Endodermal cell (in vitro differentiated cells): ENCODE measurements at regions not wholly inside any gene's neighbourhood (a gene's known extent, or its start where the extent isn't known, plus 50 kb on each side); places are given as distances from the start of the nearest gene placed in this dataset.

Experiments used
- DNase-seq: peaks from one replicate; pipeline ENCODE4 v3.0.0-alpha.2; 2017
- H3K27ac ChIP-seq: 2 replicates; pipeline ENCODE4 v1.5.1; 2013; ENCODE audit warnings: mild to moderate bottlenecking, low read depth, low read length, moderate library complexity
- H3K27me3 ChIP-seq: 2 replicates; pipeline ENCODE4 v1.6.1; 2013; ENCODE audit warnings: mild to moderate bottlenecking, low read length, moderate library complexity; ENCODE audit not compliant: insufficient read depth, control insufficient read depth, poor library complexity, severe bottlenecking
- H3K36me3 ChIP-seq: 2 replicates; pipeline ENCODE4 v1.7.0; 2013; ENCODE audit warnings: mild to moderate bottlenecking, low read length, moderate library complexity; ENCODE audit not compliant: control insufficient read depth, insufficient read depth
- H3K4me1 ChIP-seq: one replicate; pipeline ENCODE4 v1.7.0; 2013; ENCODE audit warnings: low read length; ENCODE audit not compliant: control insufficient read depth, insufficient read depth
- H3K4me3 ChIP-seq: 2 replicates; pipeline ENCODE4 v1.5.1; 2013; ENCODE audit warnings: mild to moderate bottlenecking, low read length, moderate library complexity
- H3K9ac ChIP-seq: 2 replicates; pipeline ENCODE4 v1.6.1; 2013; ENCODE audit warnings: mild to moderate bottlenecking, low read length, moderate library complexity; ENCODE audit not compliant: poor library complexity, severe bottlenecking; ENCODE audit errors: extremely low read depth
- H3K9me3 ChIP-seq: 2 replicates; pipeline ENCODE4 v1.6.1; 2013; ENCODE audit warnings: mild to moderate bottlenecking, low read length, moderate library complexity; ENCODE audit not compliant: control insufficient read depth
- H3K27ac Mint-ChIP-seq: 2 replicates; pipeline ENCODE4 v1.8.0; 2020; ENCODE audit warnings: mixed read lengths
- H3K27me3 Mint-ChIP-seq: 2 replicates; pipeline ENCODE4 v1.8.0; 2021; ENCODE audit warnings: mild to moderate bottlenecking, mixed read lengths; ENCODE audit not compliant: insufficient read depth
- H3K36me3 Mint-ChIP-seq: 2 replicates; pipeline ENCODE4 v1.8.0; 2020; ENCODE audit warnings: low read depth, mixed read lengths
- H3K4me1 Mint-ChIP-seq: 2 replicates; pipeline ENCODE4 v1.8.0; 2020; ENCODE audit warnings: mixed read lengths
- H3K4me3 Mint-ChIP-seq: 2 replicates; pipeline ENCODE4 v1.8.0; 2020; ENCODE audit warnings: mild to moderate bottlenecking, moderate library complexity, mixed read lengths
- H3K9me3 Mint-ChIP-seq: 2 replicates; pipeline ENCODE4 v1.8.0; 2020; ENCODE audit warnings: mild to moderate bottlenecking, mixed read lengths
- WGBS, 2 experiments: methylation state at CpG; one replicate each; pipeline versions ENCODE4 v1.1.5 to v1.1.7; 2013; ENCODE audit warnings: missing lambda C conversion rate in 2 of 2, mixed read lengths in 1 of 2; ENCODE audit not compliant: insufficient coverage in 1 of 2, insufficient read length in 1 of 2; 5-methylcytosine and 5-hydroxymethylcytosine counted together
- TF ChIP-seq, protein P1 (sequence below): fragments of 200-600 bp; sonication (generic); conservative IDR thresholded peaks from 2 replicates; pipeline ENCODE4 v1.5.0; 2021; ENCODE audit warnings: antibody characterized with exemption, mild to moderate bottlenecking

DNA sequence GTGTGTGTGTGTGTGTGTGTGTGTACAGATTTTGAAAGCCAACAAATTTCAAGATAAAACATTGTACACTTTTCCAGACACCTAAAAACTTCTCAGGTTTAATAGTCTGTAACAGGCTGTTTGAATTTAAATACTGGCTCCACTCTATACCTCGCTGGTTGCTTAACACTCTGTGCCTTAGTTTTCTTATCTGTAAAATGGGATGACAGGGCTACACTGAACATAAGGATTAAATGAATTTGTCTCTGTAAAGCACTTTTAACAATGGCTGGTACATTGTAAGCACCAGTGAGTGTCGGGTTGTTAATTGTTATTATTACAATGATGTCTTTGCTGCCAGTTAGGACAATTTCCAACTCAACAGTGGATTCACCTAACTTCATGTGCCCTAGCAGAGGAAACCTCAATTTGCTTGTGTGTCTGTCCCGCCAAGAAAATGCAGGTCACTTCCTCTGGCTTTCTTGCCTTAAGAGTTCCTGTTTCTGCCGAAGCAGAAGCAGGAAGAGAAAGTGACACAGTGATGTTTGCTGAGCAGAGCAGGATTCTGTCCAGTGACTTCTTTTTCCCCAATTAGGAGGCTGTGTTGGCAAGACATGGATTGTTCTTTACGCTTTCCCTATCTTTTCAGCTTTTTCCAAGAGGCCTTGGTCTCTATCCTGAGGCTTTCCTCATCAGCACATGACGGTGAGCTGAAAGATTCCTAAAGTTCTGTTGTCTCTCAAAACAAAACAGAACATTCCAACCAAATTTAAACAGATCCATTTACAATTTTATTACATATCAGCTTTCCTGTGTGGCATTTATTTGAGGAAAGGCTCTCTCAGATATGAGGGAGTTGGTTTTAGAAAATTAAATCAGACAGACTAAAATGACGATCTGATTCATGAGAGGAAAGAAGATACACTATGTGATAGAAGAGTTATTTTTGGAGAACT, 154.1 kb upstream of the ATP2B1 start:
- WGBS, 2 experiments, result 86% methylated on average over 6 to 7 of the region's 7 CpGs
- Mint-ChIP-seq H3K9me3 (no peaks in the 10 kb centered on the region), H3K36me3 (no peaks in the 10 kb centered on the region), H3K27ac (no peak overlapping the region), H3K27me3 (peaks cover 5% of the 10 kb centered on the region), H3K4me3 (no peak overlapping the region), H3K4me1 (peaks cover 17% of the 10 kb centered on the region)
- DNase-seq, result no peak
- H3K9ac ChIP-seq, result no peak overlapping the region
- no peak overlapping the region for H3K4me3 ChIP-seq
- H3K9me3 ChIP-seq, result peaks cover 6% of the 10 kb centered on the region
- no peaks in the 10 kb centered on the region for H3K36me3 ChIP-seq
- TF ChIP-seq, protein P1, sequence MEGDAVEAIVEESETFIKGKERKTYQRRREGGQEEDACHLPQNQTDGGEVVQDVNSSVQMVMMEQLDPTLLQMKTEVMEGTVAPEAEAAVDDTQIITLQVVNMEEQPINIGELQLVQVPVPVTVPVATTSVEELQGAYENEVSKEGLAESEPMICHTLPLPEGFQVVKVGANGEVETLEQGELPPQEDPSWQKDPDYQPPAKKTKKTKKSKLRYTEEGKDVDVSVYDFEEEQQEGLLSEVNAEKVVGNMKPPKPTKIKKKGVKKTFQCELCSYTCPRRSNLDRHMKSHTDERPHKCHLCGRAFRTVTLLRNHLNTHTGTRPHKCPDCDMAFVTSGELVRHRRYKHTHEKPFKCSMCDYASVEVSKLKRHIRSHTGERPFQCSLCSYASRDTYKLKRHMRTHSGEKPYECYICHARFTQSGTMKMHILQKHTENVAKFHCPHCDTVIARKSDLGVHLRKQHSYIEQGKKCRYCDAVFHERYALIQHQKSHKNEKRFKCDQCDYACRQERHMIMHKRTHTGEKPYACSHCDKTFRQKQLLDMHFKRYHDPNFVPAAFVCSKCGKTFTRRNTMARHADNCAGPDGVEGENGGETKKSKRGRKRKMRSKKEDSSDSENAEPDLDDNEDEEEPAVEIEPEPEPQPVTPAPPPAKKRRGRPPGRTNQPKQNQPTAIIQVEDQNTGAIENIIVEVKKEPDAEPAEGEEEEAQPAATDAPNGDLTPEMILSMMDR, result no peak
- H3K27ac ChIP-seq, result no peak overlapping the region
- no peaks in the 10 kb centered on the region for H3K27me3 ChIP-seq
- peaks cover 3% of the 10 kb centered on the region for H3K4me1 ChIP-seq

DNA sequence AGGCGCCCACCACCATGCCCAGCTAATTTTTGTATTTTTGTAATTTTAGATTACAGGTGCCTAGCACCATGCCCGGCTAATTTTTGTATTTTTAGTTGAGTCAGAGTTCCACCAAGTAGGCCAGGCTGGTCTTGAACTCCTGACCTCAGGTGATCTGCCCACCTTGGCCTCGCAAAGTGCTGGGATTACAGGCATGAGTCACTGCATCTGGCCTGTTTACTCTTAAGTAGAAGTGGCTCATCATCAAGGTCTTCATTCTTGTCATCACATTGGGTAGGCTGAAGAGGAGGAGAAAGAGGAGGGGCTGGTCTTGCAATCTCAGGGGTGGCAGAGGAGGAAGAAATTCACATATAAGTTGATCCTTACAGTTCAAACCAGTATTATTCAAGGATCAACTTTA, 152.4 kb upstream of the ATP2B1 start:
- peaks cover 21% of the 10 kb centered on the region for H3K4me1 Mint-ChIP-seq
- no peaks in the 10 kb centered on the region for H3K27me3 ChIP-seq
- TF ChIP-seq, protein P1, result no peak

DNA sequence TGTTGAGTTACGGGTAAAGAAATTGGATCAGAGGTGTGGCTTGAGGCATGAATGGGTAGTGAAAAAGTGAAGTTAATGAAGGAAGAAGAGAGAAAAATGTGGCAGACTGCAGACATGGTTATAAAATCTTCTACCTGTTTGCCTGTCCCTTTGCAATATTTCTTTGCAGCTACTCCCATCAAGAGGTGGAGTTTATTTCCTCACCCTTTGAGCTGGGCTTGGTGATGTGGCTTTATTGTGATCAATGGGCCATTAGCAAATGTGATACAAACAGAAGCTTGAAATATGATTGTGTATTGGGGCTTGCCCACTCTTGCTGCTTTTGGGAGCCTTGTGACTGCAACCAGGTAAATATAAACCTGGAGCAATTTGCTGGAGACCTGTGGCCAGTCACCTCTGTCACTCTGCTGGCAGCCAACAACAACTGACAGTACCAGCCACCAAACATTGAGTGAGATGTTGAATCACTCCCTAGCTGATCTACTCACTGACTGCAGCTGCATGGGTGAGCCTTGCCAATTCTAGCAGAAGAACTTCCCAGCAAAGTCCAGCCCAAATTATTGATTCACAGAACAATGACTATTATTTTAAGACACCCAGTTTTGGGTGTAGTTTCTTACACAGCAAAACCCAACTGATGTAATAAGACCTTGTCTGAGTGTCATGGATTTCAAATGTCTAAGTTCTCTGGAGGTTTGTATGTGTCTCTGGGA, 151.0 kb upstream of the ATP2B1 start:
- 0% methylated on average over 1 of the region's 1 CpG for WGBS, 2 experiments
- Mint-ChIP-seq H3K4me3 (no peak overlapping the region), H3K27ac (no peak overlapping the region), H3K36me3 (no peaks in the 10 kb centered on the region), H3K4me1 (peaks cover 21% of the 10 kb centered on the region), H3K9me3 (no peaks in the 10 kb centered on the region), H3K27me3 (no peaks in the 10 kb centered on the region)
- Histone ChIP-seq H3K9ac (no peak overlapping the region), H3K4me3 (no peak overlapping the region), H3K27ac (no peak overlapping the region), H3K4me1 (peaks cover 3% of the 10 kb centered on the region), H3K9me3 (no peaks in the 10 kb centered on the region), H3K27me3 (no peaks in the 10 kb centered on the region), H3K36me3 (no peaks in the 10 kb centered on the region)
- TF ChIP-seq, protein P1, result no peak
- no peak for DNase-seq

More for the DNA sequence above, 152.4 kb upstream of the ATP2B1 start:
- Histone ChIP-seq H3K27ac (no peak overlapping the region), H3K9ac (no peak overlapping the region), H3K36me3 (no peaks in the 10 kb centered on the region), H3K4me3 (no peak overlapping the region), H3K4me1 (peaks cover 3% of the 10 kb centered on the region), H3K9me3 (peaks cover 6% of the 10 kb centered on the region)
- Mint-ChIP-seq H3K36me3 (no peaks in the 10 kb centered on the region), H3K27ac (no peak overlapping the region), H3K4me3 (no peak overlapping the region), H3K9me3 (no peaks in the 10 kb centered on the region), H3K27me3 (peaks cover 5% of the 10 kb centered on the region)
- WGBS, 2 experiments, result 90 to 98% methylated on average over 1 to 3 of the region's 3 CpGs
- DNase-seq, result no peak
